HG03342 (cell line): ENCODE measurements at regions not wholly inside any gene's neighbourhood (a gene's known extent, or its start where the extent isn't known, plus 50 kb on each side); places are given as distances from the start of the nearest gene placed in this dataset.

Experiments used
- ATAC-seq: cut with Tn5 transposase; IDR thresholded peaks from one replicate; pipeline ENCODE4 v1.9.1; 2021; ENCODE audit warnings: mild to moderate bottlenecking, moderate library complexity; ENCODE audit not compliant: unreplicated experiment

DNA sequence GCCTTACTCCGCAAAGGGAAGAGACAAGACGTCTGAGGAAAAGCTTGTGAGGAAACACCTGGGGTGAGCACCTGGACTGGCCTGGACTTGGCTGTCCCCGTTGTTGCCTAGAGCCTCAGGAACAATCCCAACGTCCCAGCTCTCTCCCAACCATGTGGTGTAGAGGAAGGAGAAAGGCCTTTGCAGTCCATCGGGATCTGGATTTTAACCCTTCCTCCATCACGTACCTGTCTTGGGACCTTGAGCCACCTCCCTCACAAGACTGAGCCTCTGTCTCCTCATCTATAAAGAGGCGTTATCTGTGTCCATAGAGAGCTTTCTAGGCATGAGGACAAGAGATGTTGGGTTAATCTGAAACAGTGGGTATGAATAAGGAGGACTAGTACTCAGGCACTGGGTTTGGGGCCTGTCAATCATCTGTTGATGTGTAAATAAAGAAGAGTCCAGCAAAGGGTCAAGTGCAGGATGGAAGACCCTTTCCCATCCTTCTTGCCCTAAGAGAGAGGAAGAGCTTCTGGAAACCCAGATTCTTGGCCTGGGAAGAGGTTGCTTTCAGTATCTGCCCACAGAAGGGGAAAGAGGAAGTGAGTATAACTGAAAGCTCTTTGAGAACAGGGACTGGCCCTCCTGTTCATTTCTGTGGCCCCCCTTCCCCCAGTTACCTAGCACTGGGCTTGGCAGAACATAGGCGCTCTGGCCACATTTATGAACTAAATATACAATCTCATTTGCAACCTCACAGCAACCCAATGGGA, 137.1 kb downstream of the PJA1 start:
- ATAC-seq, result peak; percentile 91

DNA sequence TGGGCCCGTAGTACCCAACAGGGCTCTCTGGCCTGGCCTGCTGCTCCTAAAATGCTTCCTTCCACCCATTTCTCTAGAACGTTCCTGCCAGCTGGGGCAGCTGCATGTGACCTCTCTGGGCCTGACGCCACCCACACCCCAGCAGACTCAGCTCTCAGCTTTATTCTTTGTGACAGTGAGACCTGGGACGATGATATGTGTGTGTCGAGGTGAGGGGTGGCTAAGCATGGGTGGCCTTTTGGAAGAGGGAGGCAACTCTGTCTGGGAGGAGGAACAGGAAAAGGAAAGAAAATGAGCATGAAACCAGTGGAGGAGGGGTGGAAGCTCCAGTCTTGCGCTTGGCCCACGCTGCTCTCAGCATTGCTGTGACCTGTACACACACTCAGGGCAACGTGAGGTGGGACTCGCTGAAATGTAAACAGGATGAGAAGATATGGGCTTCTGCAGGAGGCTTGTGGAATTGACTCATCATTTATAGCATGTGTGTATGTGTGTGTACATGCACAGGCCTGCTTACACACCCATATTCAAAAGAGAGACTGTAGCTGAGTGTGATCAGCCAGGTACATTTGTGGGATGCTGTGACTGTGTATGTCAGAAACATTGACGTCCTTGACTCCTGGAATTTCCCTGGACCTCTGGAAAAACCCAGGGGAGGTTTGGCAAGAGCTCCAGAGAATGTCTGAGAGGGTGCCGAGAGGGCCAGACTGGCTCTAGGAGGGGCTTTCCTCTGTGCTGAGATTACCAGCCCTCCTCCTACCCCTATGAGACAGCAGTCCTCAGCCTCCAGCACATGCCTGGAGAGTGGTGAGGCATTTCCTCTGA, 137.9 kb downstream of the PJA1 start:
- ATAC-seq, result peak; percentile 32

DNA sequence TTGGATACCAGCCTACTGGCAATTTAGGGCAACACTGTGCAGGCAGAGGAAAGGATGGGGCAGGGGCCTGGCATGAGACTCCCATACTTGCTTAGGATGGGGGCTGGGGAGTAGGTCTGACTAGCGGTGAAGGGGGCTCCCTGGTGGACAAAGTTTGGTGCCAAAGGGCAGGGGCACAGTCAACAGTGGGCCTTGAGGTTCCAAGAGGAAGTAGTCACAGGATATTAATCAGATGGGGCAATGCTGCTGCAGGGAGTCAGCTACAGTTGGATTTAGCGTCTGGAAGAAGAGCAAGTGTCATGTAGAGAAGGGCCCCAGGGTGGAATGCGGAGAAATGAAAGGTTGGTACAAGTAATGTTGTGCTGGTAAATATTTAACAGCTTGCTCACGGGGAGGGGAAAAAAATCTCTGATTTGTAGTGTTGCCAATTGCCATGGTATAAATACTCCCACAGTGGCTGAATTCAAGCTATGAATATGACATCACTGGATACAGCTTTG, 139.4 kb downstream of the PJA1 start:
- ATAC-seq, result no peak

DNA sequence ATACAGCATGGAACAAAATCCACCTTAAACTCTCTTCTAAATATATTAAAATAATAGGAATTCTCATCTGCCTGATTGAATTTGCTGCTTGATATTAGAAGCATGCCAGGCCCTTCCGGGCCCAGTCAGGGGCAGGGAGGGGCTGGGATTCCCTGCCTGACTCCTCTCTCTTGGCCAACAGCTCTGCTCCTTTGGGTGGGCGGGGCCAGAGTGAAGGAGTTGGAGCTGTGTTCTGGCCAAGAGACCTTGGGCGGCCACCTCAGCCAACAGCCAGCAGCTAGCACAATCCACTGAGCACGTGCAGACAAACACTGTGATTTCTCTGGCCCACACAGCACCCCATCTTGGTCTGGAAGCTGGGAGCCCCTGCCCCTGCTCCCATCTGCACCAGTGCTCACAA, 140.3 kb downstream of the PJA1 start:
- ATAC-seq, result no peak

DNA sequence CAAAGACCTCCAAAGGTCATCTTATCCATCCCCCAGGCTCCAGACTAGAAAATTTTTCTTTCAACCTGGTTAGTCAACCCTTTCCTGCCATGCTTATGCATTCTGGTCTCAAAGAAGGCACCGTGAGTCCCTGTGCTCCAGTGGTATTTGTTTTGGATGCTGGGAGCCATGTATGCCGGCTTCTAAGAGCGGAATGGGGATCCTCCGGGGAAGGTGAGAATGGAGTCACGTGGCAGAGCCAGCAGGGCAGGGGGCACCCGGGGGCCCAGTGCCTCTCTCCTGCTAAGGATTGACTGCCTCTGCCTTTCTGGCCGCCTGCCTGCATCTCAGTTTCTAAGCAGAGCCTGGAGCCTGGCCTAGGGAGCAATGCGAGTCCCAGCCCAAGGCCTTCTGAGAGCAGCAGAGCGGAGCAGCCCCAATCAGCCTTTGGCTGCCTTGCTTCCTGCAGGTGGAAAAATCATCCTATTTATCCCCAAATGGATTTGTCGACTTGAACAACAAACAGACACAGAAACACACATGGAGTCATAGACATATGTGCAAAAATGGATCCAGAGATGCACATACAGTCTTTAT, 141.0 kb downstream of the PJA1 start:
- ATAC-seq, result no peak

DNA sequence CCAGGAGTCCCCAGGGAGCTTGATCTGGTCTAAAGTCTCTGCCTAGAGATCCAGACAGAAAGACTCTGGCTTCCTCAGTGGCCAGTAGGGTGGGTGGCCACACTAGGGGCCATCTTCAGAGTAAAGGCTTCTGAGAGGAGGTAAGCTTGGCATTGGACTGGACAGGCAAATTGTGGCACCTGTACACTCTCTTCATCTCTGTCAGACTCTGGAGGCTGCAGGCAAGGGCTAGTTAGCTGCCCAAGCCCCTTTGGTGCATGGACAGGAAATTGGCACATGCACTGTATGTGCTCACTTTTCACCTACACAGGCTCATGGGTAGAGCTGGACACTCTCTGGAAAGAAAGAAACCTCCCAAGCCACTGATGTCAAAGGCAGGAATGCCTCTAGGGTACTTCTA, 142.8 kb downstream of the PJA1 start:
- ATAC-seq, result no peak

DNA sequence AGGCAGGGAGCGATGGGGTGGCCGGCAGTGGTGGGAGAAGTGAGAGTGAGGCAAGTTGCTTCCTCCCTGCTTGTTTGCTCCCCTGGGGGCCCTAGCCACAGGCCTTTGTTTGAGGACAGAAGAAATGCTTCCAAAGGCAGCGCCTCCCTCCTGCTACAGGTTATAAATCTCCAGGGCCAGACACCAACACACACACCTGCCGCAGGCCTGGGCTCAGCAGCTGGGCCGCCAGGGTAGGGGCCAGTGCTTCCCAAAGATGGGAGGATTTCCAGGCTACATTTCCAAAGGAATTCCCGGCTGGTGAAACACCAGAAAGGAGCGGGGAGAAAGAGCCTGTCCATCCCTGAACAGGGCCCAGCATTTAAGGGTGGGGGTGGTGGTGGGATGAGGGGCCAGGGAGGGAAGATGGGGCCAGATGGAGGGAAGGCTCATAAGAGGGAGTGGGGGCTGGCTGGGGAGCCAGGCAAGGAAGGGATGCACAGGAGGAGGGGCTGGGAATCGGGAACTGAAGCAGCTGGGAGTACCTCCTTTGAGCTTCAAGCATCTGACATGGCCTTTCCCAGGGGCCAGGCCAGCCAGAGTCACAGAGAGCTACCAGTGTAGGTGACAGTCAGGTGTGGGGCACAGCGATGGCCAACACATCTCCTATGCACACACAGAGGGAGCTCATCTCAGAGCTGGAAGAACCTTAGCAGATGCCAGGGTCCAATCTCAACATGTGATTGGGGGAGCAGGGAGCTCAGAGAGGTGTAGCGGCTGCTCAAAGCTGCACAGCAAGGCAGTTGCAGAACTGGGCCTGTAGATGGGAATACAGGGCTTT, 143.9 kb downstream of the PJA1 start:
- ATAC-seq, result no peak

DNA sequence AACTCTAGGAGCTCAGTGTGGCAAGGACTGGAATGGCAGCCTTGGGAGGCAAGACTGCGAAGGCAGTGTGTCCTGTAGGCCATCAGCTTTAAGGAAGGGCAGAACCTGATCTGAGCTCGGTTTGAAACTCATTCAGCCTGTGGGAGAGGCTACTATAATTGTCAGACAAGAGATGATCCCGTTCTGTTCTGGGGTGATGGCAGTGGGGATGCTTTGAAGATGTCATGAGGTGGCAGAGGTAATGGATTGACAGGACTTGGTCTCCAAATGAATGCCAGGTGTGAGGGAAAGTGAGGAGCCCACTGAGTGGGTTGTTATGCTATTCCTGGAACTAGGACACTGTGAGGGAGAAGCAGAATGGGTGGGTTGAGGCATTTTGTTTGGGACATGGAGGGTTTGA, 144.9 kb downstream of the PJA1 start:
- no peak for ATAC-seq

DNA sequence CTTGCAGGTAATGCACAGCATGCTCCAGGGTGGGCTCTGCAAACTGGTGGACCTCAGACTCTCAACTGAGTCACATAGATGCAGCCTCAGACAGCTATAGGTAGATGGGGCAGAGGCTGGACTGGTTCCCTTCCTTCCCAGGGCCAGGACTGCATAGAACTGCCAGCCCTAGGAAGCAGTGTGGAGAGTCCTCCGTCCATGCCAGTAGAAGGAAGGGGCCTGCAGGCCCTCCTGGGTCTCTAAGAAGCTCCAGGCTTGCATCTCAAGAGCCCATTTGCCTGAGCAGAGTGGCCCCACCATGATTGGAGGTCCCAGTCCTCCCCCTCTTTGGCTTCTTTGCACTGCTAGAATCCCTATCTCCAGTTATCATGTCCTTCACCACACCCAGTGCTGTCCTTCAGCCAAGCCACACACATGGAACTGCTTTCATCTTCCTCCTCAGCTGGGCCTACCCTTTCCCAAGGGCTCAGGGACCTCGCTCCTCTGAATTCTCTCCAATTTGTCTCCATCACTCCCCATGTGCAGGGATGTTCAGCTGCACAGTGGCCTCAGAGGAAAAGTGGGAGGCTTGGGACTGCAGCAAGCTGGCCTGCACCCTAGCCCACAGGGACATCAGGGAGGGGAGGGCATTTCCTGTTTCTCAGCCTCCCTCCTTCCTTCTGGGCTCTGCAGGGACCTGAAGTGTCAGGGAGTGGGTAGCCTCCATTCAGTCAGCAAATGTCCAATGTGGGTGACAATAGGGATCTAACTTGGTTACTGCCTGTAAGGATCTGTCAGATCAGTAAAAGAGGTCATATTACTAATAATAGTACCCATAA, 146.0 kb downstream of the PJA1 start:
- no peak for ATAC-seq

DNA sequence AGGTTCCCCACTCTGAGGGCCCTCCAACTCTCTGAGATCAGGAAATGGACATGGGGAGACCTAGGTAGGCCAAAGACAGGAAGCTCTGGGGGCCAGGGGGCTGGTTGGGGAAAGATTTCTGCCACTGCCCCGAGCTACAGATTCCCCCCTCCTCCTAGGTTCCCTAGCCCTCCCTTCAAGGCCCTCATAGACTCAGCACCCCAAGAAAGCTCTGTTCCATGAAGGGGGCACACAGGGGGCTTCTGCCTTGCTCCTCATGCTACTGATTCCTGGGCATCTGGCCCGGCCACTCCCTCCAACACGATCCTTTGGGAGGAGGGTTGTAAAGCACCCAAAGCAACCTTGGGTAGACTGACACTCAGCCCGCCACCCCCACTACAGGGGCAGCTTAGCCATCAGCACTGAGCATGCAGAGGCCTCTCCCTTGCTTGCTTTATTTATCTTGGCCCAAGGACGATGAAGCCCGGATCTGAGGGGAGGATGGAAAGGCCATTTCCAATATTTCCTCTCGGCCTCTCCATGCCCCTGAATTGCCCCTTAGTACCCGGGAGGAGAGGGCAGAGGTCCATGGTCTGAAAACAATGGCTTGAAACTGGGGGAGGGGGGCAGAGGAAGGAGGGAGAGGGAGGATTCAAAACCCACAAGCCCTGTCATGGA, 146.7 kb downstream of the PJA1 start:
- no peak for ATAC-seq

DNA sequence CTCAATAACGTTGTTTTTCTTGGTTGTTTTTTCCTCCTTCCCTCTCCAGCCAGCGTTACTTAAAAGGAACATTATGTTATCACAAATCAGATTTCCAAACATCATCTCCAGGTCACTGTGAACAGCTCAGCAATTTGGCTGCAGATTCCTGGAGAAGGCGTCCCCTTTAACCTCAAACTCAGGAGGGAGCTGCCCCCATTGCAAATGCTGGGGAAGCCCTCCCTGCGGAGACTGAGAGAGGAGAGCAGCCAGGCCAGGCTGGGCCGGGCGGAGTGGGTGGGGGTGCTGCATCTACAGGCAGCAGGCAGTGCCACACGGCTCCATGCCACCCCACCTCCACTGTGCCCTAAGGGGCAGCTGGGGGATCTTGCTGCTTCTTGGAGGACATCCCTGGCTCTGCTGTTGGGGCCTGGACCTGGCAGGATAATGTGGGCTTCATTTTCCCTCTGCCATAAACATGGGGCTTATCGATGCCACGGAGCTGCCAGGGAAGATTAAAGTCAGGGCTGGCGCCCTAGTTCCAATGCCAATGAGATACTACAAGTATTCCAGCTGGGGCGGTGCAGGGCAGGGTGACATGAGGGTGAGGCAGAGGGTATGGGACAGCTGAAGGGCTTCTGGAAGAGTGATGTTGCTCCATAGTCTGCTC, 148.8 kb downstream of the PJA1 start:
- ATAC-seq, result no peak

DNA sequence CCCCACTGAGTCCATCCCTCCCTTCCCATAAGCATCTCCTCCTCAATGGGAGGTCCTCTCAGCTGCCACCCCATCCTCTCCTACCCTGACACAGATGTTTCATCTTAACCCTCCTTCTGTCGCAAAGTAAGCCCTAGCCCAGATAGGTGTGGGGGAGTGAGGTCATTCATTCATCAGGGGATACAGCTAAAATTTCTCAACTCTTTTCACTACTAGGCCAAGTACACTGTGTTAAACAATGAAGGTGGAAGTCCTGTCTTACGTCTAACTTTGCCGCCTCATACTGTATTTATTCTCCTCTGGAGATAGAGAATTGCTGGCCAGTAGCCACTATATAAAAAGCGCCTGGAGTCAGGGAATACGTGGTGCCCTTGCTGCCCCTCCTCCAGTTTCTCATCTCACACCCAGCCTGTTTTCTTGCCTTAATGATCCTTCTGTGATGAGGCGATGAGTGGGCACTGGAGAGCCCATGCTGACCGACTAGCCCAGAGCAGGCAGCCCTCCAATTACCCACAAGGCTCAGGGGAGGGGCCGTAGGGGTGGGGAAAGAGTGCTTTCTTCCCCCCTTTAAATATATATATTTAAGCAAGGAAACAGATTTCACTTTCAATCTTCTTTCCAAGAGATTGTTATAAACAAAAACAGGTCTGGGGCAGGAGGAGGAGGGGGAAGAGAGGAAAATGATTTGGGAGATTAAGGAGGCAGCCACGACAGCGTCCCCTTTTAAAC, 149.5 kb downstream of the PJA1 start:
- ATAC-seq, result no peak

DNA sequence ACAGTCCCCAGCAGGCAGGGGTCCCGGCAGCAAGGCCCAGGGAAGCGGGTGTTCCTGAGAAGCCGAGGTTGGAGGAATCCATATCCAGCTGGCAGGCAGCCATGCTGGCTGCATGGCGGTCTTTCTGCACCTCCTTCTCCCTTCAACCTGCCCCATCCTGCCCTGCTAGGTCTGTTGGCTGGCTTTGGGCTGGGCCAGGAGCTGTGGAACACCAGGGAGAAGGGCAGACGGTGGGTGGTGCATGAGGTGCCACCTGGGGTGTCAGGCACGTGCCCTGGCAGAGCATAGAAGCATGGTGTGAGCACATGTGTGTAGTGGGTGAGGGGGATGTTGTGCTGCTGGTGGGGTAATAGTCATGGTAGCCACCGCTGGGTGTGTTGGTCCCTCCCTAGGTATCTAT, 150.1 kb downstream of the PJA1 start:
- no peak for ATAC-seq

DNA sequence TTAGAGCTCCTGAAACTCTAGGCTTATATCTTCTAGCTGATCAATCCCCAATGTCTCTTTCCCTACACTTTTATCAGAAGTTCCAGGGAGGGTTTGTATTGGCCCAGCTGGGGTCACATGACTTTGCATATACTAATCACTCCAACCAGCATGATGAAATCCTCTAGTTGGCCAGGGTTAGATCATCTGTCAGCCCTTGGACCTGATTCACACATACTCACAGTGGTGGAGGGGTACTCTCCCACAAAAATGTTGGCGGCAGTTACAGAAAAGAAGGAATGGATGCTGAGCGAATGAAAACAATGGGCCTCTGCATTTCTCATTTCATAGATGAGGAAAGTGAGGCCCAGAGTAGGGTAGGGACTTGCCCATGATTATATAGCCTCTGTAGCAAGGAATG, 151.1 kb downstream of the PJA1 start:
- ATAC-seq, result no peak

DNA sequence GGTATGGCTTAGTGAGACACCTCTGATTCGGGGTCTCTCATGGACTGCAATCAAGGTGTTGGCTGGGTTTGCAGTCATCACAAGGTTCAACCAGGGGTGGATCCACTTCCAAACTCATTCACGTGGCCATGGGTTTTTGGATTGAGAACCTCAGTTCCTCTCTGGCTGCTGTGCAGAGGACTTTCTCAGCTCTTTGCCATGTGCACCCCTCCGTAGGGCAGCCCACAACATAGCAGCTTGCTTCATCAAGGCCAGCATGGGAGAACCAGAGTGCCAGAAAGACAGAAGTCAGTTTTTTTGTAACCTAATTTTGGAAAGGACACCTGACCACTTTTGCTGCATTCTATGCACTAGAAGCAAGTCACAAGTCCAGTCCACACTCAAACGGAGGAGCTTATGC, 154.9 kb downstream of the PJA1 start:
- ATAC-seq, result no peak

DNA sequence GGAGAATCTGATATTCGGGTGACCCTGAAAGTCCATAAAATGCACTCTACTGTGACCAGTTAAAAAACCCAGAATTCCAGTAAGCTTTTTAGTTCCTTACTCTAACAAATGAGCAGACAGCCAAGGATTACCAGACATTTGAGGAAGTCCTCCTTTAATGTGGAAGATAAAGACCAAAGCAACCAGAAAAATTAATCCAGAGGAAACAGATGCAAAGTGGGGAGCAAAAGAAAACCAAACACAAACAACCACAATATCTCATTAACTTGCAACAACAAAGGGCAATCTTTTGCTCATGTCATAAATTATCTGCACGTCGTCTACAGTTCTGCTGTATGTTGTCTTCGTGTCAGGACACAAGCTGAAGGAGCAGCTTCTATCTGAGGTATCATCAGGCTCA, 164.4 kb downstream of the PJA1 start:
- no peak for ATAC-seq

DNA sequence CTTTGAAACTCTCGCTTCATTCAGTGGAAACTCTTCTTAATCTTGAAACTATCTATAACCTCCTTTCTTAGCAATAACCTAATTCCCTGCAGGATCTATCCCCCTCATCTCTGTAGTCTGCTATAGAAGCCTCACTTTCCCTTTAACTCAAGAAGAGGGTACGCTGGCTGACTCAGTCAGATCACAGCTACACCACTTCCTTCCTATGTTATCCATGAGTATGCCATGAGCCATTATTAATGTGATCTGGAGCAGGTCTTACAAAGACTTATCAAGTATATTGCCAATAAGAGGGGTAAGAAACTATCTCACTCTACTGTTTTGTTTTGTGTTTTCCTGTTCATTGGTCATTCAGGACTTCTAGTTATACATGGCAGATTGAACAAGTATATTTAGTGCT, 165.3 kb downstream of the PJA1 start:
- no peak for ATAC-seq

DNA sequence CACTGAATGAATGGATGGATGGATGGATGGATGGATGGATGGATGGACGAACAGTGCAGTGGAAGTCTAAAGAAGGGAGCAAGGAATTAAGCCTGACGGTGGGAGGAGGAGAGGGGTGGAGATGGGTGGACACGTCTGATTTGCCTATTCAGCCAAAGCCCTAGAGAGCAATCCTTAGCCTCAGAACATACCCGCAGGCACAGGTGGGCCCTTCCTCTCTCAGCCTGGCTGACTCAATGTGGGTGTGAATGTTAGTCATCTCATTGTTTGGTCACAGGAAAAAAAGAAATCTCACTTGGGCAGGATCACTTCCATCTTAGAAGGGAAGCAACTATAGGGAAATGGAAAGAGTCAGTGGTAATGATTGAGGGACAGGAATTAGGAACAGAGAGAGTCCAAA, 165.9 kb downstream of the PJA1 start:
- no peak for ATAC-seq

DNA sequence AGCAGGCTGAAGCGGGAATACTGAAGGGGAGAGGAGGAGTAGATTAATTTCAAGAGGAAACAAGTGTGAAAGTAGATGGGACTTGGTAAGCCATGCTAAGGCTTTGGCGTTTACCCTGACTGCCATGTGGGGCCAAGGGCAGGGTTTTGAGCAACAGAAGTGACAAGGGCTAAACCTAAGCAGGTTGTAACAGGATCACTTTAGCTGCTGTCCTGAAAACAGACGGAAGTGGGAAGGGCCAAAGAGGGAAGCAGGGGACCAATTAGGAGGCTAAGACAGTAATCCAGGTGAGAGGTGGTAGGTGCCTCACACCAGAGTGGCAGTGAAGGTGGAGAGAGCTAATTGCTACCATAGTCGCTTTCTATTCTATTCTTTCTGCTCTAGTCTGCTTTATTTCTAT, 166.5 kb downstream of the PJA1 start:
- ATAC-seq, result no peak
